NCI-H2107 treated with DMSO at 0.1 percent for 48 hours (cell line): ENCODE measurements at regions not wholly inside any gene's neighbourhood (a gene's known extent, or its start where the extent isn't known, plus 50 kb on each side); places are given as distances from the start of the nearest gene placed in this dataset.

ENCODE experiments used
- DNase-seq: peaks from one replicate; lab custom pipeline; 2025; ENCODE audit not compliant: unreplicated experiment; lab: John Stamatoyannopoulos, UW

GRCh38 chr5:68161156-68161555 lies 54.4 kb upstream of the PIK3R1 start:
- no peak for DNase-seq

- DNase-seq, result no peak
These were observed 56.2 kb upstream of the PIK3R1 start for GRCh38 chr5:68159224-68159951.

GRCh38 chr5:68155940-68156339 lies 59.6 kb upstream of the PIK3R1 start:
- no peak for DNase-seq

- DNase-seq, result no peak
These were observed 61.3 kb upstream of the PIK3R1 start for GRCh38 chr5:68154119-68154857.

- no peak for DNase-seq
These were observed 63.7 kb upstream of the PIK3R1 start for GRCh38 chr5:68151812-68152211.

GRCh38 chr5:68149189-68149588 lies 66.4 kb upstream of the PIK3R1 start:
- no peak for DNase-seq

- DNase-seq, result no peak
These were observed 67.5 kb upstream of the PIK3R1 start for GRCh38 chr5:68148096-68148495.

GRCh38 chr5:68147659-68148058 lies 67.9 kb upstream of the PIK3R1 start:
- no peak for DNase-seq

GRCh38 chr5:68141494-68141893 lies 74.1 kb upstream of the PIK3R1 start:
- DNase-seq, result no peak

- DNase-seq, result no peak
These were observed 74.8 kb upstream of the PIK3R1 start for GRCh38 chr5:68140763-68141162.

- no peak for DNase-seq
These were observed 75.7 kb upstream of the PIK3R1 start for GRCh38 chr5:68139611-68140441.

GRCh38 chr5:68137511-68138140 lies 77.9 kb upstream of the PIK3R1 start:
- DNase-seq, result no peak

GRCh38 chr5:68134669-68135313 lies 80.8 kb upstream of the PIK3R1 start:
- DNase-seq, result no peak

GRCh38 chr5:68134033-68134668 lies 81.4 kb upstream of the PIK3R1 start:
- no peak for DNase-seq

- DNase-seq, result no peak
These were observed 85.3 kb upstream of the PIK3R1 start for GRCh38 chr5:68130253-68130652.

- DNase-seq, result no peak
These were observed 86.2 kb upstream of the PIK3R1 start for GRCh38 chr5:68129364-68129763.

GRCh38 chr5:68126886-68127285 lies 88.7 kb upstream of the PIK3R1 start:
- no peak for DNase-seq

- DNase-seq, result peak; percentile 22
These were observed 92.9 kb upstream of the PIK3R1 start for GRCh38 chr5:68122439-68123328.

GRCh38 chr5:68116868-68117411 lies 98.6 kb upstream of the PIK3R1 start:
- DNase-seq, result peak; percentile 8
